GM18511 (cell line): ENCODE measurements at regions not wholly inside any gene's neighbourhood (a gene's known extent, or its start where the extent isn't known, plus 50 kb on each side); places are given as distances from the start of the nearest gene placed in this dataset.

Experiments
- ATAC-seq: cut with Tn5 transposase; IDR thresholded peaks from one replicate; pipeline ENCODE4 v1.9.1; 2021; ENCODE audit warnings: mild to moderate bottlenecking, moderate library complexity; ENCODE audit not compliant: unreplicated experiment

GRCh38 chr11:70696564-70696963 lies 298.2 kb downstream of the CTTN start:
- ATAC-seq, result no peak

DNA sequence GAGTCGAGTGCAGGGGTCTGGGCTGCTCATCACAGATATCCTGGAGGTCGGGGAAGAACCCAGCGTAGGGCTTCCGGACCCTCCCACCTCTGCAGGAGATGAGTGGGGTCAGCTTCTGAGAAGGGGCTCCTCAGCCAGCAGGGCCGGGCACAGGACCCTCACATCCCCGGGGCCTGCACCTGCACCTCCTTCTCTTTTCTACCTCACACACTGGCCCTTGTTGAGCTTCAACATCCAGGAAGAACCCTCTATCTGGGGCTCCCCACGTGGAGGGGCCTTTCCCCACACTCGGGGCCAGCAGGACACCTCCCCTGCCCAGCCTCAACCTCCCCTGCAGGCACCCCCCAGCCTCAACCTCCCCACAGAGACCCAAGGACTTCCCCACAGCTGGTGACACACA lies 299.4 kb downstream of the CTTN start:
- no peak for ATAC-seq

DNA sequence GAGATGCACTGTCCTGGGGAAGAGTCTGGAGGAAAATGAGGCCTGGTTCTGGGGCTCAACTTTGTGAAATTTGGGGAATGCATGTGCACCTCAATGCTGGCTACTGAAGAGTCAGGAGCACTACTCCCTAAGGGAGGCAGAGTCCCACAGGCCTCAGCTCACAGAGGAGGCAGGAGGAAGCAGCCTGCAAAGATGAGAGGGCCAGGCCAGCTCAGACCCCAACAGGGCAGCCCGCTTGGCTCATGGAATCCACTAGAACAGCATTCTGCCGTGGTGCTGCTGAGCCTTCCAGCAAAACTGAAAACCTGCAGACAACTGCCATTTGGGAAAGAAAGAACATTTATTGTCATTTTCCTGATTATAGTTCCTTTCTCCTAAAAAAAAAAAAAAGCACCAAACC lies 300.5 kb downstream of the CTTN start:
- no peak for ATAC-seq

DNA sequence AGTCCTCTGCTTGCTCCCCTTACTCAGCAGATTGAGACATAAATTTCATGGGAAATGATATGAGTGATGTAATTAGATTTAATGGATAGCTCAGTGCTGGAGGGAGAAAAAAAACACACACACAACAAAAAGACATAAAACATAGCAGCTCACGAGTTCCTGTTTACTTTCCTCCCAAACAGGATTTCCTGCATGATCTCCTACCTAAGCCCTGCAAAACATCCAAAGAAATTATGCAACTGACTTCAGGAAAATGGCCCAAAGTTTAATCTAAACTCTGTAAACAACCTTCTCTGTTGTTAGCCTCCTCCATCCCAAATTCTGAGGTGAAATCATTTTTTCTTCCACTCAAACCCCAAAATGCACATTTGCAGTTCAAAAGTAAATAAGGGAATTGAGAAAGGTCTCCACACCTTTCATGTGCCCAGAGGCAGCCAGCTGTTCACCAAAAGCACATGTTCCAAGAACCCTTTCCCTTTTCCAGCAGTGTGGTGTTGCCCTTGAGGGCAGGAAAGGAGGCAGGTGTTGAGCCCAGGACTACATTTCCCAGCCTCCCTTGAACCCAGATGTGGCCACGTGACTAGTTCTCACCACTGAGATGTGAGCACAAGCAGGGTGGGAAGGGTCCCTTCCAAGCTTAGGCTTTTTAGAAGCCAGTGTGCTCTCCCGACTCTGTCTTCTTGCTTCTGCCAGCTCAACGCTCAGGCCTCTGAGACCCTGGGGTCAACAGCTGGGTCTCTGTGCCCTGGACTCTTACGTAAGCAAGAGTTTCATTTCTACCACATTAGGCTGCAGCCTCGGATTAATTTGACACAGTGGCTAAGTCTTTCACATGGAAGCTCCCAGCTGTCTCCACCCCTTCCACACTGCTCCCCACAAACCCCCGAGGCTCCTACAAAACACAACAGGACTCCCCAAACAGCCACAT lies 301.2 kb downstream of the CTTN start:
- ATAC-seq, result no peak

DNA sequence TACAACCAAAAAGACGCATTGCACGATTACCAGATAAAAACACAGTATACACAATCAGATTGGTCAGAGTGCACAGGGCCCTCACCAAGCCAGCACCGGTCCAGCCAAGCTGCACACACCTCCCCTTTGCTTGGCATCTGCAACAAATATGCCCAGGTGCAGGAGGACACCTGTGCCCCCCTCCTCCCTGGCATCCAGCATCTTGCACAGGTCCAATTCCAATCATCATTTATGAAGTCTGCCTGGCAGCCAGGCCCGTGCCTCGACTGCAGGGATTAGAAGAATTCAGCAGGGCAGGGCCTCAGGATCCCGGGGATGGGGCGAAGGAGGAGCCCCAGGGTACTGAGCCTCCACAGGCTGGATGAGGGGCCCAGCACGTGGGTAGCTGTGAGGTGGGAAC lies 302.1 kb downstream of the CTTN start:
- ATAC-seq, result no peak

DNA sequence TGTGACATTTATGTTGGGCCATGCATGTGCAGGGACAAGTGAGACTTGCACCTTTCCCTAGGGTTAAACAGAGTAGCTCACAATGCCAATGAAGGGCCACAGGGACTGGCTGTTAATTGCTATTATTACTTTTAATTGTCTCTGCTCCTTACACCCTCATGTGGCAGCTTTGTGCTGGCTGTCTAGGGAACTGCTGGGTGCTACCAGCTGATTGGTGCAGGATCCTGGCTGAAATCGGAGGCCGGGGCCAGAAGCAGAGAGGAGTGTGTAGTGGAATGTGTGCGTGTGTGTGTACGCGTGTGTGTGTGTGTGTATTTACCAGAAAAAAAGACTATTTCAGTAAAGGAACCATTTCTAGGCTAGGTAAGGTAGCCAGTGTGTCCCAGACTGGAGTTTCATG lies 302.5 kb downstream of the CTTN start:
- no peak for ATAC-seq

DNA sequence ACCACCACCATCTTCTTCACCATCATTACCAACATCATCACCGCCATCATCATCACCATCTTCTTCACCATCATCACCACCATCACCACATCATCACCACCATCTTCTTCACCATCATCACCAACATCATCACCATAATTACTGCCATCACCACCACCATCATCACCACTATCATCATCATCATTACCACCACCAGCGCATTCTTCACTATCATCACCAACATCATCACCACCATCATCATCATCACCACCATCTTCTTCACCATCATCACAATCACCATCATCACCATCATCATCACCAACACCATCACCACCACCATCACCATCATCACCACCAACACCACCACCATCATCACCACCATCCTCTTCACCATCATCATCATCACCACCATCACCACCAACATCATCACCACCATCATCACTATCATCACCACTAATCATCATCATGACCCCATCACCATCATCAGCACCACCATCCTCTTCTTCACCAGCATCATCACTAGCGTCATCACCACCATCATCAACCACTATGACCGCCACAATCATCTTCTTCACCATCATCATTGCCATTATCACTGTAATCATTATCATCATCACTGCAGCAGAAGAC lies 303.8 kb downstream of the CTTN start:
- ATAC-seq, result no peak

- no peak for ATAC-seq
These were observed 305.1 kb downstream of the CTTN start for GRCh38 chr11:70703141-70704064.

- ATAC-seq, result no peak
These were observed 306.8 kb downstream of the CTTN start for GRCh38 chr11:70705097-70705496.

DNA sequence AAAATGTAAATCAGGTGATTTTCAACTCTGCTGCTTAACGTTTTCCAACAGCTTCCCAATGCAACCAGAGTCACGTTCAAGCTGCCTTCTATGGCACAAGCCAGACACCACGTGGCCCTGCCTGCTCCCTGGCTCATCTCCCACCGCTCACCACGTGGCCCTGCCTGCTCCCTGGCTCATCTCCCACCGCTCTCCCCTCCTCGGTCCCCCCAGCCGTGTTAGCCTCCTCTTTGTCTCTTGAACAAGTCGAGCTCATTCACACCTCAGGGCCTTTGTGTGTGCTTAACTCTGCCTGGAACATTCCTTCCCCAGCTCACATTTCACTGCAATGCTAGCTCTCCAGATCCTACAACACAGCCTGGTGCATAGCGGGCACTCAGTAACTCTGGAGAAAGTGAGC lies 307.6 kb downstream of the CTTN start:
- ATAC-seq, result no peak

DNA sequence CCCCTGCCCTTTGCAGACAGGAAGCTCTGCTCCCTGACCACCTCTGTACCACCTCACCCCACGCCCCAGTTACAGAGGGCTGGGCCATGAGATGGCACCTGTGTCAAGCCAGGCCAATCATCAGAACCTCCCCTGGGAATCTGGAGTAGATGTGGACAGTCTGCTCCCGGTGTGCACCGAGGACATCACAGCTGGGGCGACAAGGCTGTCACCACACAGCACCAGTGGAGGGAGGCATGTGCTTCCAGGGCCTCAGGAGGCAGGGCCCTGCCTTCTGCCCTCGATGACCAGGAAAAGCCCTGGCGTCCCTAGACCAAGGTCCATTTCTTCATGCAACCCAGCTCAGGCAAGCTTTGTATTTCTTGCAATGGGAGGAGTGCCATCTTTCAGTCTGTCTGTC lies 309.5 kb downstream of the CTTN start:
- ATAC-seq, result no peak

DNA sequence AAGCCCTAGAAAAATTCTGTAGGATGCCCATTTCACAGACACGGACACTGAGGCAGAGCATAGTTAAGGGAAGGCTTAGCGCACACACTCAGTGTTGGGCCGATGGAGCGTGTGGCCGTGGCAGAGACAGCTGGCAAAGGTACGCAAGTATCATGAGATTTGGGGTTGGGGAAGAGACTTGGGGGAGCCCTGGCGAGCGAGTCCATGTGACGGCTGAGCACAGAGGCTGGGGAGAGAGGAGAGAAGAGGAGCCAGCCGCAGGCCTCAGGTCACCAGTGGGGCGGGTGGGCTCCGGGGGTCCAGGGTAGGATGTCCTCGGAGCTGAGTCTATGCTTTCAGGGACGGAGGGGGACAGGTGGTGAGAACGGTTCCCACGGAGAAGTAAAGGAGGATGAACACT lies 311.3 kb downstream of the CTTN start:
- ATAC-seq, result no peak

DNA sequence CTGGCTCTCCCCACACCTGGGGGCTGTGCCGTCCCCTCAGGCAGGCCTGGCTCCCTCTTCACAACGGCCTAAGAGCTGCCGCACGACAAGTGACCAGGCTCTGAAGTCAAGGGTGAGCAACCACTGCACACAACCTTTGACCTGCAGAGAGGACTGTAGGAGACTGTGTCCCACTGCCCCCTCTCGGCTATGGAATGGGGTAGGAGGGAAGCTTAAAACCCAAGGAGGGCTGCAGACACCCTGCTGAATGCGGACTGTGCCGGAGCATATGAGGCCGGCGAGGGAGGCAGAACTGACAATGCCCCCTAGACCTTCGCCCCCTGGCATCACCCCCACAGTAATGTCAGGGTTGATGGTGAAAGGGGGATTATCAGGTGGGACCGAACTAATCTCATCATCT lies 311.9 kb downstream of the CTTN start:
- ATAC-seq, result no peak

DNA sequence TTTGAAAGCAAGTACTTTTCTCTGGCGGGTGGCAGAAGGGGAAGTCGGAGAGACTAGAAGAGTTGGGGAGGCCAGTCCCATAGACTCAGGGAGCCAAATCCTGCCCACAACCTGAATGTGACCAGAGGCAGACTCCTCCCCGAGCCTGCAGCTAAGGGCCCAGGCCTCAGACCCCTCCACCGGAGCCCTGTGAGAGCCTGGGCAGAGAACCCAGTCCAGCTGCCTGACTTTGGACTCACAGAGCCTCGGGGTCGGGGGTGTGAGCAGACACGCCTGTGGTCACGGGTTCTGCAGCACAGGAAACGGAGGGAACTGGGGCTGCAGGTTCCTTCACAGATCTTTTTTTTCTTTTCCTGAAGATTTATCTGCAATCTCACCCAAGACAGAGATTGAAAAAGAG lies 312.3 kb downstream of the CTTN start:
- ATAC-seq, result no peak

- no peak for ATAC-seq
These were observed 313.0 kb downstream of the CTTN start for GRCh38 chr11:70711095-70711910.

DNA sequence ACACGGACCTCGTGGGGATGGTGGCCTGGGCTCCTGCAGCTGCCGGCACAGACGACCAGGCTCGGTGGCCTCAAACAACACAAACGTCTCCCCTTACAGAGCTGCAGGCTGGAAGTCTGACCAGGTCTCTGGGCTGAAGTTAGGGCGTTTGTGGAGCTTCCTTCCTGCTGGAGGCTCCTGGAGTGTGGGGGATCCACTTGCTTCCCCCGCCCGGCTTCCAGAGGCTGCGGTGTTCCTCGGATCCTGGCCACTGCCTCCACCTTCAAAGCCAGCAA lies 313.5 kb downstream of the CTTN start:
- ATAC-seq, result no peak

- ATAC-seq, result no peak
These were observed 314.1 kb downstream of the CTTN start for GRCh38 chr11:70712471-70712870.

DNA sequence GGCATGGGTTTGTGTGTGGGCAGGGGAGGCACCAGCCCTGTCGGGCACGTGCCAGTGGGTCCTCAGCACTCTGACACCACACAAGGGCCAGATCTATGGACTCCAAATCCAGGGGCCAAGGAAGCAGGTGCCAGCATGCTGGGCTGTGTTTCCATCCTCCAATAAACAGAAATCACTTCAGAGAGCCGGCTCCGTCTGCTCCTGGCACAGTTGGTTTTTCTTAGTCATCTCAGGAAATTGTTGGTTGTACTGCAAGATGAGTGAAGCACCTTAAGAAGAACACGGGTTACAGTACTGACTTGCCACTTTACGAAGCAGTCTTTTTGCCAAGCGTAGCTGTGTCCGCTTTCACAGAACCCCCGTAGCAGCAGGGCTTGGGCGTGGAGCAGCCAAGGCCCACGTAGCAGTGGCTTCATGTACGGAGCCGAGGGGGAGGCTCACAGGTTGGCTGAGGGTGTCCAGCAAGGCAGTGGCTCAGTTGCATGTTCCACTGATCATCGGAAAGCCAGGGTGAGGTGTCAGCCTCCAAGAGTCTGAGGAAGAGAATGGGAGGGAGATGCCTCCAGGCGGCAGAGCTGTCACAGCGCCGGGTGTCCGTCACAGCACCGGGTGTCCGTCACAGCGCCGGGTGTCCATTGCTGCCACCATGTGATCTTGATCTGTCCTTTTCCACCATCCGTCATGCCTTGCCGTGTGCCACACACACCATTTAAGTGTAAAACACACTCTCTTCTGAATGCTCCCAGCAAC lies 314.9 kb downstream of the CTTN start:
- ATAC-seq, result no peak

DNA sequence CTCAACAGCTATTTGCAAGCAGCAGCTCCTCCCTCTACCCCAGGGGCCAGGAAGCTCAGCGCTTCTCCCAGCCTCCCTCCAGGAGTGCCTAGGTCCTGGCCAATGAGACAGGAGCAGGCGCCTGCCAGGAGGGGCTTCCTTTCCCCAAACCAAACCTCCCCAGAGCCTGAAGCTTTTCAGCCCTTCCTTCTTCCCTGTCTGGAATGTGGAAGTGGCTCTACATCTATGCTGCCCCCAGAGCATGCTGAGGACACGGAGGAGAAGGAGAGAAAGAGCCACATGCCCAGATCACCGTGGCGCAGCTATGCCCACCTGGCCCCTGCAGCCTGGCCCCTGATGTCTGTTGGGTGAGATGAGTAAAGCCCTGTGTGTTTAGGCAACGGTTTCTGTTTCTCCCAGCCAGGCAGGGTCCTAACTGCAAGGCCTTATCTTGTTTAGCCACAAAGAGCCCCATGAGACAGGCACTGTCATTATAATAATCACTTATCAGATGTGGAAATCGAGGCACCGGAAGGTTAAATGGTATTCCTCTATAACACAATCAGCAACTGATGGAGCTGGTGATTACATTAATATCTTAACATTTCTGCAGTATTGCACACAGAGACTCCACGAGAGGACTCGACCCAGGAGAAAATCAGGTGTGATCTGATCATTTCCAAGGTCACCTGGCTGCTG lies 315.8 kb downstream of the CTTN start:
- no peak for ATAC-seq
